ENCODE measurements at regions not wholly inside any gene's neighbourhood (a gene's known extent, or its start where the extent isn't known, plus 50 kb on each side); places are given as distances from the start of the nearest gene placed in this dataset.
"Not testable (repeated sequence)": the region's sequence is repeated elsewhere in the genome, so short reads cannot be mapped to it uniquely, and the experiment has no call there.

- H4K20me1 ChIP-seq (ENCODE audit: low read depth) = no peaks in the 10 kb centered on the region
- peak overlapping the region; percentile 25 for H3K27ac Mint-ChIP-seq
- no peak overlapping the region for H3K4me2 ChIP-seq
- TF ChIP-seq EZH2phosphoT487 (IDR thresholded peaks at IDR 0.05) = no peak
- TF ChIP-seq CTCF (IDR thresholded peaks at IDR 0.05) = no peak
- no peak for TF ChIP-seq EZH2 (IDR thresholded peaks at IDR 0.05)
- no peak overlapping the region for H3K9ac ChIP-seq
- no peaks in the 10 kb centered on the region for H3K36me3 Mint-ChIP-seq
- no peaks in the 10 kb centered on the region for H3K9me3 ChIP-seq (ENCODE audit: low read depth)
- no peak overlapping the region for H3K4me3 ChIP-seq
- H3K36me3 ChIP-seq = no peaks in the 10 kb centered on the region
- no peaks in the 10 kb centered on the region for H3K27me3 ChIP-seq
- DNase-seq (ENCODE audit: low spot score) = no peak
- no peaks in the 10 kb centered on the region for H3F3A ChIP-seq (ENCODE audit: low read depth)
- H3K4me3 Mint-ChIP-seq = no peak overlapping the region
- no peaks in the 10 kb centered on the region for H3K79me2 ChIP-seq (ENCODE audit: low read depth)
- peaks cover 5% of the 10 kb centered on the region for H3K4me1 Mint-ChIP-seq
- no peak overlapping the region for H2AFZ ChIP-seq (replicated peaks)
- peaks cover 2% of the 10 kb centered on the region for H3K27me3 Mint-ChIP-seq (ENCODE audit: insufficient read depth, low read depth)
- peaks cover 5% of the 10 kb centered on the region for H3K9me3 Mint-ChIP-seq
- H3K4me1 ChIP-seq = no peaks in the 10 kb centered on the region
- H3K27ac ChIP-seq = no peak overlapping the region
These were observed 188.0 kb upstream of the DCC start for GRCh38 chr18:52152036-52152435.

DNA sequence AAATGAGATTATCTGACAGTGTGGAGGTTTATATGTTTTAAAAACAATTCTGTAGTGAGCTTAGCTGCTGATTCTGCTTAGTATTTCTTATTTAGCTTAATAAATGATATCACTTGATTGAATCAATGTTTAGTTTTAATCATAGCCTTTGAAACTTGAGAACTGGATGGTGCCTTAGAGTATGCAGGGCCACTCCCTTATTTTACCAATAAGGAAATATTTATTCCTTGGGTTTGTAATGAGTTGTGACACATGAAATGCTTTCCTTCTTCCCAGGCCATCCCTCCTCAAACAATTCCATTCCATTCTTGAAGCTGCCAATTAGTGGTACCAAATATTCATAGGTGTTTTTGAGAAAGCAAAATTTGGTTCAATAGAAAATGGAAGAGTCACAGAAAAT is 183.8 kb upstream of the DCC start:
- Histone ChIP-seq H3K4me1 (no peaks in the 10 kb centered on the region), H3K27me3 (no peaks in the 10 kb centered on the region), H3K27ac (no peak overlapping the region), H3K9ac (no peak overlapping the region), H3K4me2 (no peak overlapping the region), H4K20me1 (ENCODE audit: low read depth) (no peaks in the 10 kb centered on the region), H3K36me3 (no peaks in the 10 kb centered on the region), H3K79me2 (ENCODE audit: low read depth) (no peaks in the 10 kb centered on the region), H3K9me3 (ENCODE audit: low read depth) (no peaks in the 10 kb centered on the region), H3K4me3 (no peak overlapping the region), H2AFZ (replicated peaks) (no peak overlapping the region), H3F3A (ENCODE audit: low read depth) (no peaks in the 10 kb centered on the region)
- H3K4me3 Mint-ChIP-seq = no peak overlapping the region
- no peaks in the 10 kb centered on the region for H3K9me3 Mint-ChIP-seq
- peaks cover 2% of the 10 kb centered on the region for H3K27me3 Mint-ChIP-seq (ENCODE audit: insufficient read depth, low read depth)
- no peak for TF ChIP-seq EZH2 (IDR thresholded peaks at IDR 0.05)
- no peak for TF ChIP-seq EZH2phosphoT487 (IDR thresholded peaks at IDR 0.05)
- no peak for TF ChIP-seq CTCF (IDR thresholded peaks at IDR 0.05)
- H3K27ac Mint-ChIP-seq = no peak overlapping the region
- H3K4me1 Mint-ChIP-seq = peaks cover 5% of the 10 kb centered on the region
- DNase-seq (ENCODE audit: low spot score) = no peak
- no peaks in the 10 kb centered on the region for H3K36me3 Mint-ChIP-seq

DNA sequence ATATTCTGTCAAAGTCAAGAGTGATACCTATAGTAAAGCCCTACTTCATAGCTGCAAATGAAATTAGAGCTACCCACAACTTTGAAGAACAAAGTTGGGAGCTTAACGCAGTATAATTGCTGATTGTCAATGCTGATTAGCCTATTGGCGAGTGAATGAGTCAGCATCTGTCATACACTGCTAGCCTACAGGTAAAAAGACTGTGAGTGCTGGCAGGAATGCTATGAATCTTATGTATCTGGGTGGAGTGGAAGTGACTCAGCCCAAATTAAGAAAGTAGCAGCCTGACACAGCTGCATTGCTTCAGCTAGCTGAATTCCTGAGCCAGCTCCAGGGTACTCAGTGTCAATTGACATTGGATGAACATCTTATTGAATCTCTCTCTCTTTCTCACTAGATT is 179.4 kb upstream of the DCC start:
- Mint-ChIP-seq H3K27me3 (ENCODE audit: insufficient read depth, low read depth) (no peaks in the 10 kb centered on the region), H3K36me3 (no peaks in the 10 kb centered on the region), H3K9me3 (peaks cover 15% of the 10 kb centered on the region), H3K27ac (no peak overlapping the region), H3K4me1 (no peaks in the 10 kb centered on the region), H3K4me3 (no peak overlapping the region)
- no peak overlapping the region for H3K9ac ChIP-seq
- H3K9me3 ChIP-seq (ENCODE audit: low read depth) = no peaks in the 10 kb centered on the region
- DNase-seq (ENCODE audit: low spot score) = no peak
- H2AFZ ChIP-seq (replicated peaks) = no peak overlapping the region
- no peak for TF ChIP-seq CTCF (IDR thresholded peaks at IDR 0.05)
- TF ChIP-seq EZH2phosphoT487 (IDR thresholded peaks at IDR 0.05) = no peak
- TF ChIP-seq EZH2 (IDR thresholded peaks at IDR 0.05) = no peak
- H3K36me3 ChIP-seq = no peaks in the 10 kb centered on the region
- no peaks in the 10 kb centered on the region for H3K79me2 ChIP-seq (ENCODE audit: low read depth)
- H4K20me1 ChIP-seq (ENCODE audit: low read depth) = no peaks in the 10 kb centered on the region
- no peak overlapping the region for H3K4me2 ChIP-seq
- no peaks in the 10 kb centered on the region for H3K27me3 ChIP-seq
- H3K27ac ChIP-seq = no peak overlapping the region
- no peaks in the 10 kb centered on the region for H3F3A ChIP-seq (ENCODE audit: low read depth)
- H3K4me1 ChIP-seq = no peaks in the 10 kb centered on the region
- no peak overlapping the region for H3K4me3 ChIP-seq

GRCh38 chr18:52163478-52163877 is 176.5 kb upstream of the DCC start:
- H4K20me1 ChIP-seq (ENCODE audit: low read depth) = no peaks in the 10 kb centered on the region
- Mint-ChIP-seq H3K36me3 (no peaks in the 10 kb centered on the region), H3K9me3 (peaks cover 15% of the 10 kb centered on the region), H3K4me3 (no peak overlapping the region), H3K4me1 (no peaks in the 10 kb centered on the region), H3K27ac (no peak overlapping the region), H3K27me3 (ENCODE audit: insufficient read depth, low read depth) (no peaks in the 10 kb centered on the region)
- H3K27me3 ChIP-seq = no peaks in the 10 kb centered on the region
- no peak for DNase-seq (ENCODE audit: low spot score)
- H3K9ac ChIP-seq = no peak overlapping the region
- no peak overlapping the region for H3K4me3 ChIP-seq
- TF ChIP-seq EZH2 (IDR thresholded peaks at IDR 0.05) = no peak
- TF ChIP-seq CTCF (IDR thresholded peaks at IDR 0.05) = no peak
- TF ChIP-seq EZH2phosphoT487 (IDR thresholded peaks at IDR 0.05) = no peak
- no peaks in the 10 kb centered on the region for H3K79me2 ChIP-seq (ENCODE audit: low read depth)
- H3K36me3 ChIP-seq = no peaks in the 10 kb centered on the region
- H3K4me1 ChIP-seq = no peaks in the 10 kb centered on the region
- no peaks in the 10 kb centered on the region for H3K9me3 ChIP-seq (ENCODE audit: low read depth)
- H3K27ac ChIP-seq = no peak overlapping the region
- no peaks in the 10 kb centered on the region for H3F3A ChIP-seq (ENCODE audit: low read depth)
- H3K4me2 ChIP-seq = no peak overlapping the region
- no peak overlapping the region for H2AFZ ChIP-seq (replicated peaks)

GRCh38 chr18:52168131-52168530 is 171.9 kb upstream of the DCC start:
- not testable (repeated sequence) for DNase-seq (ENCODE audit: low spot score); H2AFZ ChIP-seq (replicated peaks); H3K4me3 ChIP-seq; H3K4me1 Mint-ChIP-seq; H3K4me2 ChIP-seq; H3K36me3 Mint-ChIP-seq; H3F3A ChIP-seq (ENCODE audit: low read depth); H3K27me3 Mint-ChIP-seq (ENCODE audit: insufficient read depth, low read depth); H3K27me3 ChIP-seq; H3K27ac ChIP-seq; H3K9me3 ChIP-seq (ENCODE audit: low read depth); H3K4me1 ChIP-seq; H3K9ac ChIP-seq; H3K4me3 Mint-ChIP-seq; H4K20me1 ChIP-seq (ENCODE audit: low read depth); H3K36me3 ChIP-seq; H3K79me2 ChIP-seq (ENCODE audit: low read depth); H3K27ac Mint-ChIP-seq
- H3K9me3 Mint-ChIP-seq = peaks cover 13% of the 10 kb centered on the region

Measured in neural progenitor cell (in vitro differentiated cells).